Effector memory CD8-positive, alpha-beta T cell (primary cell): ENCODE measurements at regions not wholly inside any gene's neighbourhood (a gene's known extent, or its start where the extent isn't known, plus 50 kb on each side); places are given as distances from the start of the nearest gene placed in this dataset.
A peak's percentile ranks its signal among the peaks of the same experiment; 100 is the strongest.
"Not testable (repeated sequence)": the region's sequence is repeated elsewhere in the genome, so short reads cannot be mapped to it uniquely, and the experiment has no call there.

Experiments used
- ATAC-seq: fragments of 150-1000 bp; cut with Tn5 transposase; replicated peaks from 2 replicates; pipeline ENCODE4 v1.10.0; 2021; ENCODE audit warnings: mild to moderate bottlenecking, moderate library complexity
- DNase-seq, 3 experiments: peaks; one replicate each; pipeline ENCODE4 v3.0.0; 2021
- H3K27ac Mint-ChIP-seq, 2 donors: one replicate each; pipeline ENCODE4 v1.8.0; 2022; ENCODE audit warnings: mild to moderate bottlenecking in 2 of 2, mixed read lengths in 2 of 2, moderate library complexity in 2 of 2
- H3K27me3 Mint-ChIP-seq, 2 donors: one replicate each; pipeline ENCODE4 v1.8.0; 2022; ENCODE audit warnings: mixed read lengths in 2 of 2
- H3K36me3 Mint-ChIP-seq: one replicate; pipeline ENCODE4 v1.8.0; 2022; ENCODE audit warnings: mild to moderate bottlenecking, moderate library complexity, mixed read lengths; ENCODE audit not compliant: insufficient read depth
- H3K4me1 Mint-ChIP-seq, 2 donors: one replicate each; pipeline ENCODE4 v1.8.0; 2022; ENCODE audit warnings: low read depth in 2 of 2, mixed read lengths in 2 of 2
- H3K4me3 Mint-ChIP-seq, 2 donors: one replicate each; pipeline ENCODE4 v1.8.0; 2022; ENCODE audit warnings: mild to moderate bottlenecking in 2 of 2, mixed read lengths in 2 of 2, moderate library complexity in 2 of 2
- H3K9me3 Mint-ChIP-seq, 2 donors: one replicate each; pipeline ENCODE4 v1.8.0; 2022; ENCODE audit warnings: mixed read lengths in 2 of 2

- peaks cover 0 to 2% of the 10 kb centered on the region in 2 donors for H3K4me1 Mint-ChIP-seq
- H3K4me3 Mint-ChIP-seq = no peak overlapping the region
- H3K27ac Mint-ChIP-seq = no peak overlapping the region
- no peaks in the 10 kb centered on the region for H3K9me3 Mint-ChIP-seq
- DNase-seq = no peak
- no peaks in the 10 kb centered on the region for H3K27me3 Mint-ChIP-seq
- ATAC-seq = no peak
- no peaks in the 10 kb centered on the region for H3K36me3 Mint-ChIP-seq
Observed at GRCh38 chr2:84234103-84234502, 225.0 kb downstream of the SUCLG1 start.

GRCh38 chr2:84231478-84231877, 227.6 kb downstream of the SUCLG1 start:
- peaks cover 0 to 2% of the 10 kb centered on the region in 2 donors for H3K9me3 Mint-ChIP-seq

GRCh38 chr2:84224121-84224520, 235.0 kb downstream of the SUCLG1 start:
- Mint-ChIP-seq H3K36me3 (peaks cover 2% of the 10 kb centered on the region), H3K27me3 (no peaks in the 10 kb centered on the region), H3K9me3 (peaks cover 0 to 4% of the 10 kb centered on the region in 2 donors), H3K27ac (no peak overlapping the region), H3K4me3 (no peak overlapping the region), H3K4me1 (peaks cover 0 to 7% of the 10 kb centered on the region in 2 donors)
- DNase-seq = no peak
- no peak for ATAC-seq

More at GRCh38 chr2:84231478-84231877, 227.6 kb downstream of the SUCLG1 start:
- ATAC-seq = no peak
- no peaks in the 10 kb centered on the region for H3K27me3 Mint-ChIP-seq
- H3K4me1 Mint-ChIP-seq = peaks cover 0 to 2% of the 10 kb centered on the region in 2 donors
- no peak overlapping the region for H3K27ac Mint-ChIP-seq
- DNase-seq = no peak
- H3K4me3 Mint-ChIP-seq = no peak overlapping the region
- no peaks in the 10 kb centered on the region for H3K36me3 Mint-ChIP-seq

GRCh38 chr2:84223191-84223590, 235.9 kb downstream of the SUCLG1 start:
- H3K4me1 Mint-ChIP-seq = peaks cover 0 to 7% of the 10 kb centered on the region in 2 donors
- H3K27me3 Mint-ChIP-seq = no peaks in the 10 kb centered on the region
- peaks cover 2% of the 10 kb centered on the region for H3K36me3 Mint-ChIP-seq
- peak overlapping the region in 1 of 2 donors; percentile 19 for H3K4me3 Mint-ChIP-seq
- ATAC-seq (peak; percentile 5), DNase-seq (no peak)
- peak overlapping the region in 1 of 2 donors; percentile 79 for H3K27ac Mint-ChIP-seq
- peaks cover 0 to 4% of the 10 kb centered on the region in 2 donors for H3K9me3 Mint-ChIP-seq

DNA sequence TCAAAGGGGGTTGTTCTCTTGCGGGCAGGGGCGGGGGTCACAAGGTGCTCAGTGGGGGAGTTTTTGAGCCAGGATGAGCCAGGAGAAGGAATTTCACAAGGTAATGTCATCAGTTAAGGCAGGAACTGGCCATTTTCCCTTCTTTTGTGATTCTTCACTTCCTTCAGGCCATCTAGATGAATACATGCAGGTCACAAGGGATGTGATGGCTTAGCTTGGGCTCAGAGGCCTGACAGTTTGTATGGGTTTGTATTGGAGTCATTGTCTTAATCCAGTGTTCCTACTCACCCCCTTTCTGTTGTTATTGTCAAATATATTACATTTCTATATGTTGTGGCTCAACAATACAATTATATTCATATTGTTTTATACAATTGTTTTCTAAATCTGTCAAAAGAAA, 238.0 kb downstream of the SUCLG1 start:
- H3K4me1 Mint-ChIP-seq, H3K4me3 Mint-ChIP-seq, DNase-seq, ATAC-seq, H3K27me3 Mint-ChIP-seq, H3K27ac Mint-ChIP-seq, H3K9me3 Mint-ChIP-seq, H3K36me3 Mint-ChIP-seq: not testable (repeated sequence)

DNA sequence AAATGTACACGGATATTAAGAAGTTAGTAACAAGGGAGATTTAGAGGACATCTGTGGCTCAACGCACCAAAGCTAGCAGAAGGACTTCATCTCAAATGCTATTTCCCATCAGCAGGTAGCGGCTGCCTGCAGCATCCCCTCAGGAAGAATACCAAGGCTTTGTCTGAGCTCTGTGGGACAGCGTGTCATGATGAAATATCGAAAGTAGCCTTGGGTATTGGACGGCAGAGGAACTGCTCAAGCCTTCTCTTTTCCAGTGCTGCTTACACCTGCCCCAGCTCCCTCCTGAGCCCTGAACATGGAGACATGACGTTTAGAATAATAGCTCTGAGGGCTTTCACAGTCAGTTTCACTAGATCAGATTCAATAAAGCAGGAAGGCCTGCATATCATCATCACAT, 241.6 kb downstream of the SUCLG1 start:
- peaks cover 0 to 1% of the 10 kb centered on the region in 2 donors for H3K9me3 Mint-ChIP-seq
- peaks cover under 1% of the 10 kb centered on the region for H3K36me3 Mint-ChIP-seq
- no peak for ATAC-seq
- peaks cover 0 to 4% of the 10 kb centered on the region in 2 donors for H3K4me1 Mint-ChIP-seq
- no peak overlapping the region for H3K27ac Mint-ChIP-seq
- H3K27me3 Mint-ChIP-seq = peaks cover 5 to 15% of the 10 kb centered on the region in 2 donors
- no peak for DNase-seq
- H3K4me3 Mint-ChIP-seq = no peak overlapping the region

DNA sequence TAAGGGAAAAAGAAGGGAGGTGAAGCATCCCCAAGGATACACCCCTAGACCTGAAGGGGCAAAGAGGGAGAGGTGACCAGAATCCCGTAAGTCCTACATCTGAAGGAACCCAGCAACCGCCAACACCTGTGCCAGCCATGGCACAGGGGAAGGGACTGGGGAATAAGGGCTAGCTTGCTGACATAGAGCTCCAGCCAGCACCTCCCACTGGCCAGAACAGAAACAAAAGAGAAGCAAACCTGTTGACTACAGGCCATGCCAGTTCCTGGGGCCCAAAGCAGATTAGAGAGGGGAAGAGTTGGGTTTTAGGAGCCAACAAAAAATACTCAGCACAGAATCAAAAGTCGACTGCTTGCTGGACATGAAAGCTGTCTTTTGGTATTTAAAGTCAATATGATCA, 244.6 kb downstream of the SUCLG1 start:
- ATAC-seq (no peak), DNase-seq (no peak)
- H3K4me1 Mint-ChIP-seq = no peaks in the 10 kb centered on the region
- H3K36me3 Mint-ChIP-seq = no peaks in the 10 kb centered on the region
- no peak overlapping the region for H3K27ac Mint-ChIP-seq
- H3K27me3 Mint-ChIP-seq = peaks cover 5 to 15% of the 10 kb centered on the region in 2 donors
- H3K9me3 Mint-ChIP-seq = no peaks in the 10 kb centered on the region
- H3K4me3 Mint-ChIP-seq = no peak overlapping the region

GRCh38 chr2:84212611-84213314, 246.3 kb downstream of the SUCLG1 start:
- Mint-ChIP-seq H3K4me1 (peaks cover 0 to 3% of the 10 kb centered on the region in 2 donors), H3K36me3 (no peaks in the 10 kb centered on the region), H3K9me3 (no peaks in the 10 kb centered on the region), H3K27ac (no peak overlapping the region), H3K4me3 (no peak overlapping the region), H3K27me3 (peaks cover 14 to 21% of the 10 kb centered on the region in 2 donors)
- DNase-seq = no peak
- no peak for ATAC-seq

GRCh38 chr2:84209941-84210340, 249.1 kb downstream of the SUCLG1 start:
- H3K4me1 Mint-ChIP-seq = peaks cover 0 to 3% of the 10 kb centered on the region in 2 donors
- ATAC-seq (no peak), DNase-seq (no peak)
- H3K27ac Mint-ChIP-seq = no peak overlapping the region
- H3K27me3 Mint-ChIP-seq = peaks cover 20 to 24% of the 10 kb centered on the region in 2 donors
- no peak overlapping the region for H3K4me3 Mint-ChIP-seq
- no peaks in the 10 kb centered on the region for H3K36me3 Mint-ChIP-seq
- H3K9me3 Mint-ChIP-seq = no peaks in the 10 kb centered on the region

- no peak overlapping the region for H3K27ac Mint-ChIP-seq
- H3K4me1 Mint-ChIP-seq = peaks cover 0 to 3% of the 10 kb centered on the region in 2 donors
- H3K27me3 Mint-ChIP-seq = peaks cover 15% of the 10 kb centered on the region in 2 donors
- DNase-seq (no peak), ATAC-seq (no peak)
- H3K4me3 Mint-ChIP-seq = no peak overlapping the region
- peaks cover 0 to under 1% of the 10 kb centered on the region in 2 donors for H3K9me3 Mint-ChIP-seq
- no peaks in the 10 kb centered on the region for H3K36me3 Mint-ChIP-seq
Observed at GRCh38 chr2:84204995-84205394, 254.1 kb downstream of the SUCLG1 start.

DNA sequence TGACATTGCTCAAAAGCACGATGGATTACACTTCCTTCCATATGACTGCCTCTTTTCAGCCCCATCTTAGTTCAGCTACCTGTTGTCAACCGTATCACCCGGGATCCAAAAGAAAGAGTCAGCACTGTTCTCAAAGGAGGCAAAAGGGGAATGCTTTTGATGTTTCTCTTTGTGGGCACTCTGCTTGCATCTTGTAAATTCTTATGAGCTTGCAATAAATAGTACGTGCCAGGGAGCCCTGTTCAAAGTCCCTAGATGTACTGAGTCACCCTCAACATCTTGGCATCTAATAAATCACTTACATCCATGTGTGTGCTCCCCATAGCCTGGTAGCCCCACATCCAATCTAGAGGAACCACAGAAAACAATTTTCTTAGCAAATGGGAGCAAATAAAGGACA, 256.9 kb downstream of the SUCLG1 start:
- Mint-ChIP-seq H3K9me3 (peaks cover 0 to 3% of the 10 kb centered on the region in 2 donors), H3K4me3 (no peak overlapping the region), H3K4me1 (no peaks in the 10 kb centered on the region), H3K36me3 (no peaks in the 10 kb centered on the region), H3K27me3 (peaks cover 4 to 6% of the 10 kb centered on the region in 2 donors), H3K27ac (no peak overlapping the region)
- ATAC-seq (no peak), DNase-seq (no peak)

- H3K4me3 Mint-ChIP-seq = no peak overlapping the region
- H3K36me3 Mint-ChIP-seq = no peaks in the 10 kb centered on the region
- peaks cover 0 to 3% of the 10 kb centered on the region in 2 donors for H3K9me3 Mint-ChIP-seq
- no peak overlapping the region for H3K27ac Mint-ChIP-seq
- DNase-seq (no peak), ATAC-seq (no peak)
- H3K4me1 Mint-ChIP-seq = no peaks in the 10 kb centered on the region
- no peaks in the 10 kb centered on the region for H3K27me3 Mint-ChIP-seq
Observed at GRCh38 chr2:84201158-84201557, 257.9 kb downstream of the SUCLG1 start.

GRCh38 chr2:84197901-84198300, 261.2 kb downstream of the SUCLG1 start:
- DNase-seq = no peak
- Mint-ChIP-seq H3K4me3 (no peak overlapping the region), H3K27ac (no peak overlapping the region), H3K27me3 (no peaks in the 10 kb centered on the region), H3K4me1 (no peaks in the 10 kb centered on the region), H3K9me3 (peaks cover 0 to 3% of the 10 kb centered on the region in 2 donors), H3K36me3 (no peaks in the 10 kb centered on the region)
- ATAC-seq = no peak

DNA sequence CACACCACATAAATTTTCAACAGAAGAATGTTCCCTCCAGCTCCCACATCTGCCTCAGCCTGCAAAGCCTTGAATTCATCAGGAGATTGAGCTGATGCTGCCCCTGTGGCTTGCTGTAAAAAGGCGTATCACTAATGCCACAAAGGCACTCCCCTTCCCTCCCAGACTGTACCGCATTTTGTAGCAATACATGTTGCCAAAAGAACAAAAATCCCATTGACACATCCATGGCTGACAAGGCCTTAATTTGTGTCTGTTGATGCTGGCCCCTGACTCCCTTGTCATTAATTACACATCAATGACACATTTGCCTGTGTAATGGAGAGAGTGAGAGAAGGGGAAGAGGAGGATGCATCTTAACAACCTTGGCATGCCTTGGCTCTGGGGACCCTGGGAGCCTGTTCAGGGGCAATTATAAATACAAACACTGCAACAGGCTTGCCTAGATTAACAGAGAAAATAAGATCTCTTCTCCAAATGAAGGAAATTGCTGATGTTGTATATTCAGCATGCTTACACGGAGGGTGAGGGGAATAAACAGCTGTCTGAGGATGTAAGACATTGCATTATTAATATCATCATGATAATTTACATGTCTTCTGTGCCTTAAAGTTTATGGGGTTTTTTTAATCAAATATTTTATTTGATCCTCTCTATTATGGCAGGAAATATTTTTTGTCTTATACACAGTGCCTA, 264.0 kb downstream of the SUCLG1 start:
- no peak overlapping the region for H3K4me3 Mint-ChIP-seq
- H3K27ac Mint-ChIP-seq = no peak overlapping the region
- no peak for ATAC-seq
- no peaks in the 10 kb centered on the region for H3K27me3 Mint-ChIP-seq
- no peaks in the 10 kb centered on the region for H3K4me1 Mint-ChIP-seq
- H3K9me3 Mint-ChIP-seq = peaks cover 0 to 3% of the 10 kb centered on the region in 2 donors
- H3K36me3 Mint-ChIP-seq = no peaks in the 10 kb centered on the region
- DNase-seq = no peak
